HG03565 (cell line): ENCODE measurements at regions not wholly inside any gene's neighbourhood (a gene's known extent, or its start where the extent isn't known, plus 50 kb on each side); places are given as distances from the start of the nearest gene placed in this dataset.
"Not testable (repeated sequence)": the region's sequence is repeated elsewhere in the genome, so short reads cannot be mapped to it uniquely, and the experiment has no call there.

ENCODE experiments used
- ATAC-seq: cut with Tn5 transposase; IDR thresholded peaks from one replicate; pipeline ENCODE4 v1.9.1; 2021; ENCODE audit warnings: mild to moderate bottlenecking, moderate library complexity; ENCODE audit not compliant: unreplicated experiment

GRCh38 chr7:68828575-68828974 is 769.7 kb upstream of the AUTS2 start:
- ATAC-seq, result no peak

- no peak for ATAC-seq
Observed at GRCh38 chr7:68833422-68833821, 764.9 kb upstream of the AUTS2 start.

- ATAC-seq, result no peak
Observed at GRCh38 chr7:68839014-68839413, 759.3 kb upstream of the AUTS2 start.

- ATAC-seq, result no peak
Observed at GRCh38 chr7:68840991-68841390, 757.3 kb upstream of the AUTS2 start.

GRCh38 chr7:68843985-68844384 is 754.3 kb upstream of the AUTS2 start:
- not testable (repeated sequence) for ATAC-seq

- ATAC-seq, result no peak
Observed at GRCh38 chr7:68846811-68847325, 751.4 kb upstream of the AUTS2 start.

GRCh38 chr7:68853254-68853653 is 745.0 kb upstream of the AUTS2 start:
- ATAC-seq, result no peak

GRCh38 chr7:68857571-68857970 is 740.7 kb upstream of the AUTS2 start:
- ATAC-seq, result no peak

GRCh38 chr7:68858497-68858896 is 739.8 kb upstream of the AUTS2 start:
- ATAC-seq, result no peak

GRCh38 chr7:68861171-68861570 is 737.1 kb upstream of the AUTS2 start:
- ATAC-seq, result no peak

- no peak for ATAC-seq
Observed at GRCh38 chr7:68862261-68862660, 736.0 kb upstream of the AUTS2 start.

- ATAC-seq, result no peak
Observed at GRCh38 chr7:68862736-68863135, 735.5 kb upstream of the AUTS2 start.

GRCh38 chr7:68865351-68866199 is 732.7 kb upstream of the AUTS2 start:
- no peak for ATAC-seq

- no peak for ATAC-seq
Observed at GRCh38 chr7:68866200-68866570, 732.1 kb upstream of the AUTS2 start.

- ATAC-seq, result not testable (repeated sequence)
Observed at GRCh38 chr7:68866721-68867120, 731.6 kb upstream of the AUTS2 start.

GRCh38 chr7:68868978-68869377 is 729.3 kb upstream of the AUTS2 start:
- no peak for ATAC-seq

- no peak for ATAC-seq
Observed at GRCh38 chr7:68873616-68874015, 724.7 kb upstream of the AUTS2 start.

- no peak for ATAC-seq
Observed at GRCh38 chr7:68875857-68876256, 722.4 kb upstream of the AUTS2 start.

GRCh38 chr7:68887116-68887515 is 711.2 kb upstream of the AUTS2 start:
- not testable (repeated sequence) for ATAC-seq

GRCh38 chr7:68888971-68889385 is 709.3 kb upstream of the AUTS2 start:
- no peak for ATAC-seq

GRCh38 chr7:68892236-68892635 is 706.0 kb upstream of the AUTS2 start:
- no peak for ATAC-seq

- ATAC-seq, result no peak
Observed at GRCh38 chr7:68893411-68893810, 704.9 kb upstream of the AUTS2 start.

- not testable (repeated sequence) for ATAC-seq
Observed at GRCh38 chr7:68899156-68899555, 699.1 kb upstream of the AUTS2 start.
